Kidney epithelial cell (primary cell): ENCODE measurements at regions not wholly inside any gene's neighbourhood (a gene's known extent, or its start where the extent isn't known, plus 50 kb on each side); places are given as distances from the start of the nearest gene placed in this dataset.
"Not testable (repeated sequence)": the region's sequence is repeated elsewhere in the genome, so short reads cannot be mapped to it uniquely, and the experiment has no call there.

Experiments
- DNase-seq: peaks from one replicate; pipeline ENCODE4 v3.0.0-alpha.2; 2010; ENCODE audit warnings: low read depth
- H3K27me3 ChIP-seq: 2 replicates; pipeline ENCODE4 v1.6.0; 2011; ENCODE audit warnings: low read length; ENCODE audit not compliant: control insufficient read depth, insufficient read depth
- H3K36me3 ChIP-seq: 2 replicates; pipeline ENCODE4 v1.5.1; 2011; ENCODE audit warnings: low read length; ENCODE audit not compliant: control insufficient read depth, insufficient read depth
- H3K4me3 ChIP-seq: 2 replicates; pipeline ENCODE4 v1.5.1; 2011; ENCODE audit warnings: low read depth, mild to moderate bottlenecking, control low read depth, low read length
- CTCF ChIP-seq: IDR thresholded peaks from 2 replicates; pipeline ENCODE4 v1.5.1; 2011; ENCODE audit warnings: mild to moderate bottlenecking, moderate library complexity, low read length, control low read depth, inconsistent platforms; ENCODE audit not compliant: insufficient read depth, poor library complexity, severe bottlenecking

GRCh38 chr16:80103463-80103862 lies 437.3 kb upstream of the DYNLRB2 start:
- DNase-seq, result no peak
- TF ChIP-seq CTCF, result no peak
- H3K36me3 ChIP-seq, result no peaks in the 10 kb centered on the region
- H3K27me3 ChIP-seq, result no peaks in the 10 kb centered on the region
- no peak overlapping the region for H3K4me3 ChIP-seq

- TF ChIP-seq CTCF, result no peak
- H3K4me3 ChIP-seq, result no peak overlapping the region
- DNase-seq, result no peak
- H3K27me3 ChIP-seq, result no peaks in the 10 kb centered on the region
- H3K36me3 ChIP-seq, result no peaks in the 10 kb centered on the region
Observed at GRCh38 chr16:80100846-80101451, 439.8 kb upstream of the DYNLRB2 start.

- Histone ChIP-seq H3K36me3 (no peaks in the 10 kb centered on the region), H3K27me3 (no peaks in the 10 kb centered on the region), H3K4me3 (no peak overlapping the region)
- DNase-seq, result no peak
- TF ChIP-seq CTCF, result no peak
Observed at GRCh38 chr16:80100186-80100585, 440.6 kb upstream of the DYNLRB2 start.

GRCh38 chr16:80097098-80097497 lies 443.7 kb upstream of the DYNLRB2 start:
- TF ChIP-seq CTCF, result no peak
- H3K4me3 ChIP-seq, result no peak overlapping the region

GRCh38 chr16:80092681-80093080 lies 448.1 kb upstream of the DYNLRB2 start:
- Histone ChIP-seq H3K4me3 (no peak overlapping the region), H3K27me3 (no peaks in the 10 kb centered on the region), H3K36me3 (no peaks in the 10 kb centered on the region)
- DNase-seq, result no peak
- TF ChIP-seq CTCF, result no peak

More at GRCh38 chr16:80097098-80097497, 443.7 kb upstream of the DYNLRB2 start:
- H3K36me3 ChIP-seq, result no peaks in the 10 kb centered on the region
- H3K27me3 ChIP-seq, result no peaks in the 10 kb centered on the region
- no peak for DNase-seq

- H3K4me3 ChIP-seq, H3K27me3 ChIP-seq, H3K36me3 ChIP-seq, DNase-seq: not testable (repeated sequence)
Observed at GRCh38 chr16:80091453-80091852, 449.3 kb upstream of the DYNLRB2 start.
